ENCODE measurements at regions not wholly inside any gene's neighbourhood (a gene's known extent, or its start where the extent isn't known, plus 50 kb on each side); places are given as distances from the start of the nearest gene placed in this dataset.

GRCh38 chr18:9038277-9038871, 64.1 kb upstream of the NDUFV2 start:
- TF ChIP-seq SP1 (IDR thresholded peaks at IDR 0.05) = no peak
- TF ChIP-seq ARNT (IDR thresholded peaks at IDR 0.05) = no peak
- no peak for TF ChIP-seq BHLHE40 (IDR thresholded peaks at IDR 0.05; ENCODE audit: borderline replicate concordance)
